ENCODE measurements at regions not wholly inside any gene's neighbourhood (a gene's known extent, or its start where the extent isn't known, plus 50 kb on each side); places are given as distances from the start of the nearest gene placed in this dataset.

DNA sequence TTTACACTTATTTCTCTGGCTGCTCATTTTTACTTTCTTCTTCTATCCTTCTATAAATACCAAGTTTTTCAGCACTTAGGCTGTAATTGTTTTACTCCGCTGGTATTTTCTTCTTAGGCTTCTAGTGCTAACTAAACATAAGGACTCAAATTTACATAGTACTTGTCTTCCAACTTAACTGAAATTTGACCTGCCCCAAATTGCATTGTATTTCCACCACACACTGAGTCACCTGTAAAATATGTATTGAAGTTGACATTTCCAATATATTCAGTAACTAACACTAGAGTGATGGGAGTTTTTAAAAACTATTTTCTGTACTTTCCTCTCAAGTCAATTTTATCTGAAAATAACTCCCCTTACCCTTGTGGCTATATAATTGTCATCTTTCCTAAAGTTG lies 1794.1 kb upstream of the RAG2 start:
- no peak overlapping the region for H2AFZ ChIP-seq (ENCODE audit: low read depth, low read length)
- H3K4me1 ChIP-seq (ENCODE audit: insufficient read depth, low read length), result no peaks in the 10 kb centered on the region
- H3K4me2 ChIP-seq (ENCODE audit: low read length), result no peak overlapping the region
- H3K36me3 ChIP-seq (ENCODE audit: insufficient read depth, low read length), result no peaks in the 10 kb centered on the region
- H3K27ac ChIP-seq (ENCODE audit: low read depth, low read length), result no peak overlapping the region
- no peaks in the 10 kb centered on the region for H3K27me3 ChIP-seq (ENCODE audit: insufficient read depth, low read length)
- Mint-ChIP-seq H3K27ac (ENCODE audit: unreplicated experiment) (no peak overlapping the region), H3K4me1 (ENCODE audit: low read depth, unreplicated experiment) (peaks cover 3% of the 10 kb centered on the region), H3K9me3 (ENCODE audit: unreplicated experiment) (no peaks in the 10 kb centered on the region), H3K36me3 (ENCODE audit: low read depth, unreplicated experiment) (no peaks in the 10 kb centered on the region), H3K4me3 (ENCODE audit: unreplicated experiment) (no peak overlapping the region), H3K27me3 (ENCODE audit: low read depth, unreplicated experiment) (no peaks in the 10 kb centered on the region)
- FAIRE-seq (no peak), DNase-seq (ENCODE audit: low read depth) (peak; percentile 57)
- TF ChIP-seq, protein P1, sequence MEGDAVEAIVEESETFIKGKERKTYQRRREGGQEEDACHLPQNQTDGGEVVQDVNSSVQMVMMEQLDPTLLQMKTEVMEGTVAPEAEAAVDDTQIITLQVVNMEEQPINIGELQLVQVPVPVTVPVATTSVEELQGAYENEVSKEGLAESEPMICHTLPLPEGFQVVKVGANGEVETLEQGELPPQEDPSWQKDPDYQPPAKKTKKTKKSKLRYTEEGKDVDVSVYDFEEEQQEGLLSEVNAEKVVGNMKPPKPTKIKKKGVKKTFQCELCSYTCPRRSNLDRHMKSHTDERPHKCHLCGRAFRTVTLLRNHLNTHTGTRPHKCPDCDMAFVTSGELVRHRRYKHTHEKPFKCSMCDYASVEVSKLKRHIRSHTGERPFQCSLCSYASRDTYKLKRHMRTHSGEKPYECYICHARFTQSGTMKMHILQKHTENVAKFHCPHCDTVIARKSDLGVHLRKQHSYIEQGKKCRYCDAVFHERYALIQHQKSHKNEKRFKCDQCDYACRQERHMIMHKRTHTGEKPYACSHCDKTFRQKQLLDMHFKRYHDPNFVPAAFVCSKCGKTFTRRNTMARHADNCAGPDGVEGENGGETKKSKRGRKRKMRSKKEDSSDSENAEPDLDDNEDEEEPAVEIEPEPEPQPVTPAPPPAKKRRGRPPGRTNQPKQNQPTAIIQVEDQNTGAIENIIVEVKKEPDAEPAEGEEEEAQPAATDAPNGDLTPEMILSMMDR (IDR thresholded peaks at IDR 0.05; ENCODE audit: insufficient read depth, low read depth, low read length), result no peak
- no peak for TF ChIP-seq EZH2 (IDR thresholded peaks at IDR 0.05; ENCODE audit: insufficient read depth, low read length)
- H3K9ac ChIP-seq (ENCODE audit: low read length), result no peak overlapping the region
- no peaks in the 10 kb centered on the region for H4K20me1 ChIP-seq (ENCODE audit: insufficient read depth, low read length)
- H3K9me3 ChIP-seq (ENCODE audit: insufficient read depth, low read depth, low read length), result no peaks in the 10 kb centered on the region
- H3K79me2 ChIP-seq (ENCODE audit: insufficient read depth, low read length), result no peaks in the 10 kb centered on the region
- H3K4me3 ChIP-seq (ENCODE audit: insufficient read depth, low read depth, low read length), result no peak overlapping the region

DNA sequence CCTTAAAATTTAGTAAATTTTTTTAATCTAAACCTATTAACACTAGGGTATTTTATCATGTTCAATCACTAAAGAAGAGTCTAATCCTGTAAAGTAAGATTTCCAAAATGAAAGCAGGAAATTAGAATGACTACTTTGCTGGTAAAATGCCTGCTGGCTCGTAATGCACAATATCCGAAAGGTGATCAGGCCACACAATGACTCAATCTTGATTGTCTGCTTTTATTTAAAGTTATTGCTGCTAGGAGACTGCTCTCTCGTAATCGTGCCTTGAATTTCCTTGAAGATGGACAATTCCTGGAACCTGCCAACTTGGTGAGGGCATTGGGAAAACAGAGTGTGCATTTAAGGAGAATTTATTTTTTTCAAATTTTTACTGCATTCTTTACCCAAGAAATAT lies 1786.5 kb upstream of the RAG2 start:
- no peaks in the 10 kb centered on the region for H3K9me3 Mint-ChIP-seq (ENCODE audit: unreplicated experiment)
- H3K9ac ChIP-seq (ENCODE audit: low read length), result no peak overlapping the region
- TF ChIP-seq, protein P1 (IDR thresholded peaks at IDR 0.05; ENCODE audit: insufficient read depth, low read depth, low read length), result no peak
- TF ChIP-seq EZH2 (IDR thresholded peaks at IDR 0.05; ENCODE audit: insufficient read depth, low read length), result no peak
- H3K27ac ChIP-seq (ENCODE audit: low read depth, low read length), result no peak overlapping the region
- H2AFZ ChIP-seq (ENCODE audit: low read depth, low read length), result no peak overlapping the region
- no peak overlapping the region for H3K4me3 ChIP-seq (ENCODE audit: insufficient read depth, low read depth, low read length)
- no peaks in the 10 kb centered on the region for H3K36me3 ChIP-seq (ENCODE audit: insufficient read depth, low read length)
- no peaks in the 10 kb centered on the region for H3K4me1 ChIP-seq (ENCODE audit: insufficient read depth, low read length)
- no peak overlapping the region for H3K4me2 ChIP-seq (ENCODE audit: low read length)
- no peaks in the 10 kb centered on the region for H3K36me3 Mint-ChIP-seq (ENCODE audit: low read depth, unreplicated experiment)
- no peaks in the 10 kb centered on the region for H3K27me3 Mint-ChIP-seq (ENCODE audit: low read depth, unreplicated experiment)
- H3K4me1 Mint-ChIP-seq (ENCODE audit: low read depth, unreplicated experiment), result no peaks in the 10 kb centered on the region
- H3K27me3 ChIP-seq (ENCODE audit: insufficient read depth, low read length), result no peaks in the 10 kb centered on the region
- H3K4me3 Mint-ChIP-seq (ENCODE audit: unreplicated experiment), result no peak overlapping the region
- no peak for FAIRE-seq
- H3K9me3 ChIP-seq (ENCODE audit: insufficient read depth, low read depth, low read length), result no peaks in the 10 kb centered on the region
- no peaks in the 10 kb centered on the region for H4K20me1 ChIP-seq (ENCODE audit: insufficient read depth, low read length)
- no peaks in the 10 kb centered on the region for H3K79me2 ChIP-seq (ENCODE audit: insufficient read depth, low read length)
- no peak overlapping the region for H3K27ac Mint-ChIP-seq (ENCODE audit: unreplicated experiment)
- peak; percentile 65 for DNase-seq (ENCODE audit: low read depth)

DNA sequence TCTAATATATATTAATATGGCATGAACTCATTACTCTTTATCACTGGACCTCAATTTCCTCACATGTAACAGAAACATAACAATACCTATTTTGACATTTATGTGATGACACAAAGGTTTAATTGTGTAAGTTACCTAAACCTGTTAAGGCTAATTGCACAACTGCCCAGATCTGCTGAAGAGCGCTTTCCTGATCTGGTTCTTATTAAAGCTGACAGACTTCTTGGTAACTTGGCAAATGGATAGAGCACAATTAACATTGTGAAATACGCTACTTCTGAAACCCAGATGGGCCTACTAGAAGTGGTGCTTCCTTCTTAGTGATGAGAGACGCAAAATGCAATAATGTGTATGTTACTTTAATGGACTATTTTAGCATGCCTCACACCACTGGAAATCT lies 1767.2 kb upstream of the RAG2 start:
- Histone ChIP-seq H2AFZ (ENCODE audit: low read depth, low read length) (no peak overlapping the region), H3K9ac (ENCODE audit: low read length) (no peak overlapping the region), H3K79me2 (ENCODE audit: insufficient read depth, low read length) (no peaks in the 10 kb centered on the region), H3K27ac (ENCODE audit: low read depth, low read length) (no peak overlapping the region), H3K27me3 (ENCODE audit: insufficient read depth, low read length) (no peaks in the 10 kb centered on the region), H3K4me2 (ENCODE audit: low read length) (no peak overlapping the region), H3K4me3 (ENCODE audit: insufficient read depth, low read depth, low read length) (no peak overlapping the region), H3K4me1 (ENCODE audit: insufficient read depth, low read length) (no peaks in the 10 kb centered on the region), H3K36me3 (ENCODE audit: insufficient read depth, low read length) (no peaks in the 10 kb centered on the region), H3K9me3 (ENCODE audit: insufficient read depth, low read depth, low read length) (no peaks in the 10 kb centered on the region), H4K20me1 (ENCODE audit: insufficient read depth, low read length) (no peaks in the 10 kb centered on the region)
- DNase-seq (ENCODE audit: low read depth) (no peak), FAIRE-seq (no peak)
- Mint-ChIP-seq H3K4me3 (ENCODE audit: unreplicated experiment) (no peak overlapping the region), H3K27ac (ENCODE audit: unreplicated experiment) (no peak overlapping the region), H3K4me1 (ENCODE audit: low read depth, unreplicated experiment) (no peaks in the 10 kb centered on the region), H3K27me3 (ENCODE audit: low read depth, unreplicated experiment) (no peaks in the 10 kb centered on the region), H3K9me3 (ENCODE audit: unreplicated experiment) (no peaks in the 10 kb centered on the region), H3K36me3 (ENCODE audit: low read depth, unreplicated experiment) (no peaks in the 10 kb centered on the region)
- TF ChIP-seq EZH2 (IDR thresholded peaks at IDR 0.05; ENCODE audit: insufficient read depth, low read length), result no peak
- TF ChIP-seq, protein P1 (IDR thresholded peaks at IDR 0.05; ENCODE audit: insufficient read depth, low read depth, low read length), result no peak
